ENCODE measurements at regions not wholly inside any gene's neighbourhood (a gene's known extent, or its start where the extent isn't known, plus 50 kb on each side); places are given as distances from the start of the nearest gene placed in this dataset.

- DNase-seq (ENCODE audit: low read depth, low spot score) (no peak), FAIRE-seq (no peak)
- H3K27me3 ChIP-seq (ENCODE audit: control insufficient read depth in 2 of 2, insufficient read depth in 2 of 2, low read length in 2 of 2), result peaks cover 12 to 31% of the 10 kb centered on the region in 2 experiments
- ChIA-PET POLR2A (no interaction called here), CTCF (interaction anchor here (5.3 kb wide), 1 partner anchor 86 kb away, joined by 20 read pairs; no protein-coding TSS in a partner anchor)
- H3K9me1 ChIP-seq (replicated peaks; ENCODE audit: control insufficient read depth, extremely low read depth, insufficient read depth, low read length), result no peaks in the 10 kb centered on the region
- no peak overlapping the region for H3K4me2 ChIP-seq (ENCODE audit: insufficient read depth, low read length)
- H3K4me1 ChIP-seq (ENCODE audit: control insufficient read depth, extremely low read depth, insufficient read depth, low read length), result peaks cover 14% of the 10 kb centered on the region
- no peak overlapping the region for H3K4me3 ChIP-seq (replicated peaks in 1 of 3; ENCODE audit: insufficient read depth in 1 of 3, low read depth in 1 of 3, low read length in 3 of 3)
- H3K9me3 ChIP-seq (replicated peaks; ENCODE audit: control insufficient read depth, insufficient read depth, low read length), result no peaks in the 10 kb centered on the region
- H3K27ac ChIP-seq (ENCODE audit: insufficient read depth, low read depth, low read length), result no peak overlapping the region
- dilution Hi-C loops (cut with MboI; ENCODE audit: extremely low pct_ligation_motif_present, low sequenced_read_pairs), result no loop called here
- no peak overlapping the region for H2AFZ ChIP-seq (ENCODE audit: low read depth, low read length)
- no peaks in the 10 kb centered on the region for H4K20me1 ChIP-seq (replicated peaks; ENCODE audit: control insufficient read depth, extremely low read depth, insufficient read depth, low read length)
- intact Hi-C loops (cut with micrococcal nuclease), result no loop called here
- no peak for TF ChIP-seq CTCF (IDR thresholded peaks at IDR 0.05; ENCODE audit: extremely low read depth in 1 of 2, insufficient read depth in 1 of 2, low read depth in 1 of 2, low read length in 2 of 2)
- no peak for TF ChIP-seq EZH2 (IDR thresholded peaks at IDR 0.05; ENCODE audit: borderline replicate concordance, low read depth, low read length, severe bottlenecking)
- no peak for TF ChIP-seq GATA2 (IDR thresholded peaks at IDR 0.05; ENCODE audit: insufficient read depth, insufficient read length, low read depth, low read length)
- TF ChIP-seq POLR2AphosphoS5 (IDR thresholded peaks at IDR 0.05; ENCODE audit: insufficient read depth, low read depth, low read length), result no peak
- no peak for TF ChIP-seq MYC (IDR thresholded peaks at IDR 0.05; ENCODE audit: low read depth, low read length)
- no peak for TF ChIP-seq MAX (IDR thresholded peaks at IDR 0.05; ENCODE audit: insufficient read depth, insufficient read length)
- no peak for TF ChIP-seq JUN (IDR thresholded peaks at IDR 0.05; ENCODE audit: borderline replicate concordance, insufficient read depth, insufficient read length, low read depth)
- TF ChIP-seq FOS (IDR thresholded peaks at IDR 0.05; ENCODE audit: borderline replicate concordance, insufficient read depth, low read length), result no peak
- no peak for TF ChIP-seq POLR2A (IDR thresholded peaks at IDR 0.05; ENCODE audit: low read depth, low read length)
- H3K9ac ChIP-seq (replicated peaks; ENCODE audit: extremely low read depth, insufficient read depth, low read length), result no peak overlapping the region
- BruUV-seq (replicated peaks), result no TSS peak
- no peaks in the 10 kb centered on the region for H3K36me3 ChIP-seq (ENCODE audit: control insufficient read depth in 2 of 2, extremely low read depth in 1 of 2, insufficient read depth in 2 of 2, low read length in 2 of 2)
- no peaks in the 10 kb centered on the region for H3K79me2 ChIP-seq (ENCODE audit: control insufficient read depth, insufficient read depth, low read length)
Measured at GRCh38 chr11:45023065-45023365, 72.3 kb upstream of the TP53I11 start.
